SK-N-DZ (cell line): ENCODE measurements at regions not wholly inside any gene's neighbourhood (a gene's known extent, or its start where the extent isn't known, plus 50 kb on each side); places are given as distances from the start of the nearest gene placed in this dataset.

ENCODE experiments used
- DNase-seq: peaks from one replicate; pipeline ENCODE4 v3.0.0-alpha.2; 2015; ENCODE audit warnings: low spot score

DNA sequence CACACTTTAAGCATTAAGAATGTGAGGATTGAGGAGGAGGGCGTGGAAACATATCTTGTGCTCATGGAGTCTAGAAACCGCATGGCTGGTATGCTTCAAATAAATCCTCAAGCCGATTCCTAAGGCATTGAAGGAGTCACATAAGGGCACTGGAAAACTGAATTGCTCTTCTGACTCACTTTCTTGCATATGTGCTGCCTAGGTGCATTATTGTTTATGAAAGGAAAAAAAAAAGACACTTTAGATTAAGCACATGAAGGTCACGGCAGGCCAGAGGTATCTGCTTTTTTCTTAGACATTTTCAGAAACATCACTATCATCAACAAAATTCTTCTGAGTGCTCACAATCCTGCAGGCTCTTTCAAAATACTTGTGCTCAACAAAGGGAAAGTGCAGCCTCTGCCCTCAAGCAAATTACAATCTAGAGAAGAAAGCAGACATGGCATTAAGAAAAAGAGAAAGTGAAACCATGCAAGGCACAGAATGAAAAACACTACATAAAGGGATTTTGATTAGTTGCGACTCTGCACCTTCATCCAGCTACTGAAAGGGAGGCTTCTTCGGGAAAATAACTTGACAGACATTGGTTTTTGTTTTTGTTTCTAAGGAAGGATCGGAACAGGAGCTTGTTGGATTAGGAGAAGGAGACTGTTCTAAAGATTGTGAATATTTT, 2117.6 kb downstream of the MAT2B start:
- no peak for DNase-seq

- no peak for DNase-seq
Observed at GRCh38 chr5:165624166-165624946, 2118.9 kb downstream of the MAT2B start.

- DNase-seq = no peak
Observed at GRCh38 chr5:165626161-165626560, 2120.7 kb downstream of the MAT2B start.

- peak; percentile 93 for DNase-seq
Observed at GRCh38 chr5:165627548-165628170, 2122.2 kb downstream of the MAT2B start.

- peak; percentile 83 for DNase-seq
Observed at GRCh38 chr5:165630261-165630778, 2124.9 kb downstream of the MAT2B start.

GRCh38 chr5:165631235-165631634, 2125.8 kb downstream of the MAT2B start:
- DNase-seq = no peak

- no peak for DNase-seq
Observed at GRCh38 chr5:165642366-165642765, 2136.9 kb downstream of the MAT2B start.

GRCh38 chr5:165665735-165666400, 2160.4 kb downstream of the MAT2B start:
- no peak for DNase-seq

DNA sequence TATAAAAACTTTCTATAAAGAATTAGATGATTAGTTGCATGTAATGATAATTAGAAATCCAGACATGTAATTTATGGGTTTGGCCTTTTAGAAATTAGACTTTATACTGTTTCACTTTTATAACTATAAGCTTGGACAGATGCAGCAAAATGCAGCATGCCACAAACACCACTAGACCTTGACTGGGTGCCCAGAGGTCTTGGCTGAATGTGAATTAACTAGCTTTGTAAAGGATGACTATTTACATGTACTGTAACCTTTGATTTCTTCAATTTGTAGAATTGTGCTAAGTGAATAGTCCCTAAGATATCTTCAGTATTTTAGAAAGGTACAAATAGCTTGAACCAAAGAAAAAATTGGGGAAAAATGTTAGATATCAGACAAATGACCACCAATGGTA, 2168.1 kb downstream of the MAT2B start:
- DNase-seq = no peak

DNA sequence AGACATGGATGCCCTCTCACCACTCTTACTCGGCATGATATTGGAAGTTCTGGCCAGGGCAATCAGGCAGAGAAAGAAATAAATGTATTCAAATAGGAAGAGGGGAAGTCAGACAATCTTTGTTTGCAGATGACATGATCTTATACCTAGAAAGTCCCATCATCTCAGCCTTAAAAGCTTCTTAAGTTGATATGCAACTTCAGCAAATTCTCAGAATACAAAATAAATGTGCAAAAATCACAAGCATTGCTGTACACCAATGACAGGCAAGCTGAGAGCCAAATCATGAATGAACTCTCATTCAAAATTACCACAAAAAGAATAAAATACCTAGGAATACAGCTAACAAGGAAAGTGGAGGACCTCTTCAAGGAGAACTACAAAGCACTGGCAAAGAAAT, 2190.4 kb downstream of the MAT2B start:
- DNase-seq = no peak

GRCh38 chr5:165705960-165706359, 2200.5 kb downstream of the MAT2B start:
- DNase-seq = no peak

GRCh38 chr5:165712011-165712410, 2206.6 kb downstream of the MAT2B start:
- no peak for DNase-seq

GRCh38 chr5:165714598-165714997, 2209.2 kb downstream of the MAT2B start:
- DNase-seq = no peak

- no peak for DNase-seq
Observed at GRCh38 chr5:165720901-165721300, 2215.5 kb downstream of the MAT2B start.

- no peak for DNase-seq
Observed at GRCh38 chr5:165722401-165722800, 2217.0 kb downstream of the MAT2B start.

GRCh38 chr5:165723931-165724330, 2218.5 kb downstream of the MAT2B start:
- DNase-seq = no peak

DNA sequence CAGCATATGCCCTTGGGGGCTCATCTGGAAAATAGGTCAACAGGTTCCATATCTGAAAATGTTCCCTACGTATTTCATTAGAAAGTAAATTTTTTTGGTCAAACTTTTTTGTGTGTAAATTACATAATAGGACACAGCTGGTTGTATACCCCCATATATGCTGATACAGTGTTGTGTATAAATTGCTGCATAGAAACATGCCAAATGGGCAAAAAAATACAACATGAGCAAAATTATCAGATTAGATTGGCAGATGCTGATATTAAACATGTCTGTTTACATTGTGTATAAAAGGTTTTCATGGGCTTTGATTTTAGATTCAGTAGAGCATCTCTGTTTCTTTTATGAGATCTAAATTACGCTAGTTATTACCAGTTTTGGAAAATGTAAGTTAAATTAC, 2223.0 kb downstream of the MAT2B start:
- DNase-seq = no peak

GRCh38 chr5:165735388-165735787, 2230.0 kb downstream of the MAT2B start:
- DNase-seq = no peak

GRCh38 chr5:165739079-165739741, 2233.8 kb downstream of the MAT2B start:
- DNase-seq = no peak

GRCh38 chr5:165757791-165758190, 2252.4 kb downstream of the MAT2B start:
- peak; percentile 83 for DNase-seq

DNA sequence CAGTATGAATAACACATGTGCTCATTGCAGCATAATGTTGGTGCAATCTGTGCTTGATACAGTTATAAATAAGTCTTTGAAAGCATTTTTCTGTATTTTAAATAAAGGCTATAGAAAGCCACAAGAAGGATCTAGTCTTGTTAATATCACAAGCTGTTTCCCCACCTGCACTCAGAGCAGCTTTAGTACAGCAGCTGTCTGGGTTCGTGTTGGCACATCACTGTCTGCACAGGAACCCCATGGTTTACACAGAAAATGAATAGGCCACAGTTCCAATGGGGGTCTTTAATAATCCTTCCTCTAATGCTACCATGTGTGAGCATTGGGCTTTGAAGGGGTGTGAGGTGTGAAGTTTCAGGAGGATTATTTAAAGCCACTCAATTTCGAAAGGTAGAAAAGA, 2269.7 kb downstream of the MAT2B start:
- no peak for DNase-seq
